Chondrocyte (in vitro differentiated cells): ENCODE measurements at regions not wholly inside any gene's neighbourhood (a gene's known extent, or its start where the extent isn't known, plus 50 kb on each side); places are given as distances from the start of the nearest gene placed in this dataset.
"Not testable (repeated sequence)": the region's sequence is repeated elsewhere in the genome, so short reads cannot be mapped to it uniquely, and the experiment has no call there.

Experiments used
- DNase-seq: peaks from one replicate; pipeline ENCODE4 v3.0.0; 2021; ENCODE audit warnings: mixed read lengths, low spot score
- H3K27ac Mint-ChIP-seq: one replicate; pipeline ENCODE4 v1.8.0; 2021; ENCODE audit warnings: mild to moderate bottlenecking, moderate library complexity, mixed read lengths; ENCODE audit not compliant: unreplicated experiment
- H3K27me3 Mint-ChIP-seq: 2 replicates; pipeline ENCODE4 v1.8.0; 2021; ENCODE audit warnings: low read depth, mixed read lengths
- H3K36me3 Mint-ChIP-seq: 2 replicates; pipeline ENCODE4 v1.8.0; 2021; ENCODE audit warnings: low read depth, mixed read lengths
- H3K4me1 Mint-ChIP-seq: 2 replicates; pipeline ENCODE4 v1.8.0; 2021; ENCODE audit warnings: low read depth, mild to moderate bottlenecking, mixed read lengths
- H3K4me3 Mint-ChIP-seq: one replicate; pipeline ENCODE4 v1.8.0; 2021; ENCODE audit warnings: mild to moderate bottlenecking, moderate library complexity, mixed read lengths; ENCODE audit not compliant: unreplicated experiment
- H3K9me3 Mint-ChIP-seq: 2 replicates; pipeline ENCODE4 v1.8.0; 2021; ENCODE audit warnings: low read depth, mixed read lengths
- TF ChIP-seq, protein P1 (sequence below): fragments of 200-600 bp; sonication (generic); IDR thresholded peaks from 2 replicates; pipeline ENCODE4 v1.5.0; 2021; ENCODE audit warnings: antibody characterized with exemption, mild to moderate bottlenecking, moderate library complexity

DNA sequence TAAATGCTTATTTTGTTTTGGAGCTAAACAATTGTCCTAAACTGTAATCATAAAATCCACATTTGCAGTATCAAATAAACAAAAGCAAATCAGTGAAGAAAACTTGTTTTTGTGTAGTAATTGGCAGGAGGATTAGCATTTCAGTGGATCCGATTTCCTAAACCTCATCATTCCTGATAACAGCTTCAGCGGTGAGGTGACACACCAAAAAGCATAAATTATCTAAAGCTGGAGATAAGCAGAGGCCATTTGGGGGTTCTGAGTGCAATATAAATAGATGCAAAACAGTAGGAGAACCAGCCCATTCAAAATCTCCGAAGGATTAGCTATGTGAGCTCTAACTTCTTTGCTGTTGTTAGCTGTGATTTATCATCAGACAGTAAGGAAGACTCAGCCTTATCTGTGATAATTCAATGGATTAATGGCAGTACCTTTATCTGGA is 235.8 kb downstream of the EPHA7 start:
- no peak overlapping the region for H3K4me3 Mint-ChIP-seq

DNA sequence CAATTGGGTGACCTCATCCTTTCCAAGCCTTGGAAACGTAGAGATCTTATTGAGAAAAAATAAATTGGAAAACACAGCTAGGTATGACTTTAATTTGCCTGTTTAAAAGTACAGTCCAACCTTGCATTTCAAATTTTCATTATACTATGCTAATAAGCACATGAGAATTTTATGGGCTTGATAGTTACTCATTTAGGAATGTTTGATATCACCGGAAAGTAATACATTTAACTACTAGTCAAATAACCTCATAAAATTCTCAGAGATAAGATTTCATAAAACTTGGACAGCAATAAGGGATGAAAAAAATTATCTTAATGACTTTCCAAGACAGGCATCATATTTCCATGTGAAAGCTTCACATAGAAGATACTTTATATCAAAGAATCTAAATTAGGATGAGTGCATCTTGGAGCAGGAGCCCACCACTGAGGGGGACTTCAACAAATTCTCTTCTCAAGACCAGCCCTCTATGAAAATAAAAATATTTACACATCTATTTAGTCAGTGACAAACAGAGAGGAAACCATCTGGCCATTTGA is 236.3 kb downstream of the EPHA7 start:
- H3K4me1 Mint-ChIP-seq, result no peaks in the 10 kb centered on the region

More for the DNA sequence above, 235.8 kb downstream of the EPHA7 start:
- TF ChIP-seq, protein P1, sequence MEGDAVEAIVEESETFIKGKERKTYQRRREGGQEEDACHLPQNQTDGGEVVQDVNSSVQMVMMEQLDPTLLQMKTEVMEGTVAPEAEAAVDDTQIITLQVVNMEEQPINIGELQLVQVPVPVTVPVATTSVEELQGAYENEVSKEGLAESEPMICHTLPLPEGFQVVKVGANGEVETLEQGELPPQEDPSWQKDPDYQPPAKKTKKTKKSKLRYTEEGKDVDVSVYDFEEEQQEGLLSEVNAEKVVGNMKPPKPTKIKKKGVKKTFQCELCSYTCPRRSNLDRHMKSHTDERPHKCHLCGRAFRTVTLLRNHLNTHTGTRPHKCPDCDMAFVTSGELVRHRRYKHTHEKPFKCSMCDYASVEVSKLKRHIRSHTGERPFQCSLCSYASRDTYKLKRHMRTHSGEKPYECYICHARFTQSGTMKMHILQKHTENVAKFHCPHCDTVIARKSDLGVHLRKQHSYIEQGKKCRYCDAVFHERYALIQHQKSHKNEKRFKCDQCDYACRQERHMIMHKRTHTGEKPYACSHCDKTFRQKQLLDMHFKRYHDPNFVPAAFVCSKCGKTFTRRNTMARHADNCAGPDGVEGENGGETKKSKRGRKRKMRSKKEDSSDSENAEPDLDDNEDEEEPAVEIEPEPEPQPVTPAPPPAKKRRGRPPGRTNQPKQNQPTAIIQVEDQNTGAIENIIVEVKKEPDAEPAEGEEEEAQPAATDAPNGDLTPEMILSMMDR, result no peak
- Mint-ChIP-seq H3K36me3 (no peaks in the 10 kb centered on the region), H3K27me3 (no peaks in the 10 kb centered on the region), H3K27ac (no peak overlapping the region), H3K9me3 (no peaks in the 10 kb centered on the region), H3K4me1 (no peaks in the 10 kb centered on the region)
- no peak for DNase-seq

DNA sequence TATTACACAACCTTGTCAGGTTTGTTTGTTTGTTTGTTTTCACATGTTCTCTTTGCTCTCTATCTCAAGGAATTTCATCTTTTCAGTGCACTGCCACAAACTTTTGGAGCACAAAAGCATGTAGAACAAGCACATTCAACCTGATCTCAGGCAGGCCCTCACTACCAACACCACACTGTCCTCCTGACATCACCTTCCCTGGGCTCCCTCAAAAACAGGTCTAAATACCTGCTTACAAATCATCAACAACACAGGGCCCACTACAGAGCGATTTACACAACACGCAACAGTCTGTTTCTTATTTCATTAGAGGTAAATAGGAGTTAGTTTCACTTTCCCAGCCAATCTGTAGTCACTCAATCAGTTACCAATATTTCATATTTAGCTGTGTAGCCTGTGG is 241.4 kb downstream of the EPHA7 start:
- H3K36me3 Mint-ChIP-seq, result no peaks in the 10 kb centered on the region
- H3K9me3 Mint-ChIP-seq, result no peaks in the 10 kb centered on the region
- TF ChIP-seq, protein P1, result no peak
- DNase-seq, result no peak
- peaks cover 9% of the 10 kb centered on the region for H3K4me1 Mint-ChIP-seq
- no peak overlapping the region for H3K27ac Mint-ChIP-seq
- no peak overlapping the region for H3K4me3 Mint-ChIP-seq
- no peaks in the 10 kb centered on the region for H3K27me3 Mint-ChIP-seq

More for the DNA sequence above, 236.3 kb downstream of the EPHA7 start:
- Mint-ChIP-seq H3K27me3 (no peaks in the 10 kb centered on the region), H3K9me3 (no peaks in the 10 kb centered on the region), H3K36me3 (no peaks in the 10 kb centered on the region), H3K4me3 (no peak overlapping the region), H3K27ac (no peak overlapping the region)
- DNase-seq, result no peak
- TF ChIP-seq, protein P1, result no peak

DNA sequence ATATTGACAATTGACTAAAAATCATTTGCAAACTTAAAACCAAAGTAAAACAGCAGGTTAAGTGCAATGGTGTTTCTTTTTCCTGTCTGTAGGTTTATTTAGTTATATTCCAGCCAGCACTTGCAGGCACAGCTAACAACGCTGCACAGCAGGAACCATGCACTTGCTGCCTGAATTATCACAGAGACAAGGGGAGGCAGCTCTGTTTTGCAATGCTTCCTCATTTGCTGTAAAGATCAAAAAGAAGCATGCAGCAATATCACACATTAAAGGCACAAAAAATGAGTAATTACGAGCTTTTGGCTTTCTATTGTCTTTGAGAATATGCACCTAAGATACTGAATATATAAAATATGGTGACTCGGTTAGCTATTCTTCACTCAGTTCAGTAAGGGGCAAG is 241.9 kb downstream of the EPHA7 start:
- Mint-ChIP-seq H3K27ac (no peak overlapping the region), H3K4me3 (no peak overlapping the region), H3K4me1 (peaks cover 9% of the 10 kb centered on the region), H3K27me3 (no peaks in the 10 kb centered on the region), H3K36me3 (no peaks in the 10 kb centered on the region), H3K9me3 (no peaks in the 10 kb centered on the region)
- no peak for DNase-seq
- TF ChIP-seq, protein P1, result no peak

DNA sequence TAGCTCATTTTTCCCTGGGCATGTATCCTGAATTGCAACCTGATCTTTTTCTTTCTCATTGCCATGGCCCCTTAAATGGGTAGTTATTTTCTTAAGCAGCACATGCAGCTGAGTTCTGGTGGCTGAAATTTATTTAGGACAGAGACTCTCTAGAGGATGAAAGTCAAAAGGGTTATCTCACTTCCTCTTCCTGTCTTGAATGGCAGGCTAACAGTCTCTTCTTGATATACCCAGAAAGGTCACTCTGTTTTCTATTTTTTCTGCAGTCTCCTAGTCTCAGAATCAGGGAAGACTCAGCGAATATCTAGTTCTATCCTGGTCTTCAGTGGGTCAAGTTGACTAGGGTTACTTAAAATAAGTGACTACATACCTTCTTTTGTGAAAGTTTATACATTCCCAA is 243.3 kb downstream of the EPHA7 start:
- H3K36me3 Mint-ChIP-seq, result no peaks in the 10 kb centered on the region
- no peak for DNase-seq
- H3K4me1 Mint-ChIP-seq, result peaks cover 9% of the 10 kb centered on the region
- H3K4me3 Mint-ChIP-seq, result no peak overlapping the region
- no peaks in the 10 kb centered on the region for H3K27me3 Mint-ChIP-seq
- TF ChIP-seq, protein P1, result no peak
- H3K27ac Mint-ChIP-seq, result no peak overlapping the region
- H3K9me3 Mint-ChIP-seq, result no peaks in the 10 kb centered on the region

DNA sequence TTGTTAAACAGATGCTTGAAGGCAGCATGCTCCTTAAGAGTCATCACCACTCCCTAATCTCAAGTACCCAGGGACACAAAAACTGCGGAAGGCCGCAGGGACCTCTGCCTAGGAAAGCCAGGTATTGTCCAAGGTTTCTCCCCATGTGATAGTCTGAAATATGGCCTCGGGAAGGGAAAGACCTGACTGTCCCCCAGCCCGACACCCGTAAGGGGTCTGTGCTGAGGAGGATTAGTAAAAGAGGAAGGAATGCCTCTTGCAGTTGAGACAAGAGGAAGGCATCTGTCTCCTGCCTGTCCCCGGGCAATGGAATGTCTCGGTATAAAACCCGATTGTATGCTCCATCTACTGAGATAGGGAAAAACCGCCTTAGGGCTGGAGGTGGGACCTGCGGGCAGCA is 245.8 kb downstream of the EPHA7 start:
- H3K4me3 Mint-ChIP-seq, H3K27ac Mint-ChIP-seq, H3K36me3 Mint-ChIP-seq, H3K9me3 Mint-ChIP-seq, H3K27me3 Mint-ChIP-seq, DNase-seq: not testable (repeated sequence)
- H3K4me1 Mint-ChIP-seq, result peaks cover 12% of the 10 kb centered on the region
